ELR (cell line): ENCODE measurements at regions not wholly inside any gene's neighbourhood (a gene's known extent, or its start where the extent isn't known, plus 50 kb on each side); places are given as distances from the start of the nearest gene placed in this dataset.
A peak's percentile ranks its signal among the peaks of the same experiment; 100 is the strongest.
"Not testable (repeated sequence)": the region's sequence is repeated elsewhere in the genome, so short reads cannot be mapped to it uniquely, and the experiment has no call there.

Experiments
- DNase-seq: peaks from one replicate; pipeline ENCODE4 v3.0.0-alpha.2; 2015; ENCODE audit warnings: low read depth

DNA sequence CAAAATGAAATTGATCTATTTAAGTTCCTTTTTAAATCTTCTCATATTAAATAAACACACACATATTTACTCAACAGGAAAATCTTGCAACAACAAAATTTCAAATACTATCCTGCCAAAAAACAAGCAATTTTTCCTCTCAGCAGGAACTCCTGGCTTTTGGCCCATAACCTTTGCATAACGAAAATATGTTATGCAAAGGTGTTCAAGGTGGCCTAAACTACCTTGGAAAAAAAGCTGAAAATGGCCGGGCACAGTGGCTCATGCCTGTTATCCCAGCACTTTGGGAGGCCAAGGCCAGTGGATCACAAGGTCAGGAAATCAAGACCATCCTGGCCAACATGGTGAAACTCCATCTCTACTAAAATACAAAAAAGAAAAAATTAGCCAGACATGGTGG lies 424.3 kb upstream of the ZNF337 start:
- DNase-seq, result not testable (repeated sequence)

- DNase-seq, result not testable (repeated sequence)
Observed at GRCh38 chr20:26094498-26094897, 397.8 kb upstream of the ZNF337 start.

GRCh38 chr20:26091921-26092320 lies 395.3 kb upstream of the ZNF337 start:
- DNase-seq, result not testable (repeated sequence)

GRCh38 chr20:26086195-26086594 lies 389.5 kb upstream of the ZNF337 start:
- DNase-seq, result not testable (repeated sequence)

DNA sequence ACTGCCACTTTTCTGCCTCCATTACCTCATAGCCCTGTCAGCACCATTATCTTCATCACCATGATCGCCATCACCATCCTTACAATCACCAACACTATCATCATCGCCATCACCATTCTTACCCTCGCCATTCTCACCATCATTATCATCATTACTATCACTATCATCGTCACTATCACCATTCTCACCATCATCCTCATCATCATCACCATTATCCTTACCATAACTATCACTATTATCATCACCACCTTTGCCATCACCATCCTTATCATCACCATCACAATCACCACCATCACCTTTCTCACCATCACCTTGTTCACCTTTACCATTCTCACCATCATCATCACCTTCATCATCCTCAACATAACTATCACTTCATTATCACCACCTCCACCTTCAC lies 377.3 kb upstream of the ZNF337 start:
- not testable (repeated sequence) for DNase-seq

GRCh38 chr20:26059324-26059723 lies 362.7 kb upstream of the ZNF337 start:
- not testable (repeated sequence) for DNase-seq

DNA sequence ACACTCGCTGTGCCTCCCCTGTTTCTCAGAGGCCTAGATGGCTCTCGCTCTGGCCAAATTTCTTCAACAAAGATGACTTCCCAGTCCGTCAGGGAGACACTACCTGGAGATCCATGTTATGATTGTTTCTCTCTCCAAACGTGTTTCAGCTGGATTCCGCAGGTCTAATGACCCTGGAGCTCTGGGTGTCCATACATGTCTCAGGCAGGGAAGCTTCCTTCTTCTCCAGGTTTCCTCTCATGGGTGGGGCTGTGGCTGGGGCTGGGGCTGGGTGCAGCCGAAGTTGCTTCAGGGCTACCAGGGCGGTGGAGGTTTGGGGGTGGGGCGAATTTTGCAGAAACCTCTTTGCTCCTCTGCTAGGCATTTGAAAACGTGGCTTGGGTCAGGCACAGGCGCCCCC lies 361.8 kb upstream of the ZNF337 start:
- not testable (repeated sequence) for DNase-seq

DNA sequence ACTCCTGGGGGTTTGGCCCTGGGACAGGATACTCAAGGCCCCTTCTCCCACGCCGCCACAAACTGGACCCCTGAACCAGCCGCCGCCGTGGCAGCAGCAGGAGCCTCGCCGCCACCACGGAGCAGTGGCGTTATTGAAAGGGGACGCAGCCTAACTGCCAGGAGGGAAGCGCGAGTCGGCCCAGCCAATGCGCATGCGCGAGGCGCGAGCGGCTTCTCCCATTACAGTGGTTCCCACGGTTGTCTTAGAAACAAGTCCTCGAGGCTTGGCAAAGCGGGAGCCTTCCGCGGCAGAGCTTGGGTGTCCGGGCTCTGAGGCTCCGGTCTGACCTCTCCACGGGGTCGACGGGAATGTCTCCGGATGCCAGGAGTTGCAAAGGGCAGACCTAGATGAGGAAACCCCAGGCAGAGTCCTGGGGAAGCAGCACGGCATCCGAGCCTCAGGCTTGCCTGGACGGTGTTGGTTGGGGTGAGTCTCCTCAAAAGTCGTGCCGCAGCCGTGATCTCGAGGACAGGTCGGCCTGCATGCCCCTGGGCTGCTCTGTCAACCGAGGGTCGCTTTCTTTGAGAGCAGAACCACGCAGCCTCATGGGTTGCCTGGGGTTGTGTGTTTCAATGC lies 360.6 kb upstream of the ZNF337 start:
- DNase-seq, result not testable (repeated sequence)

DNA sequence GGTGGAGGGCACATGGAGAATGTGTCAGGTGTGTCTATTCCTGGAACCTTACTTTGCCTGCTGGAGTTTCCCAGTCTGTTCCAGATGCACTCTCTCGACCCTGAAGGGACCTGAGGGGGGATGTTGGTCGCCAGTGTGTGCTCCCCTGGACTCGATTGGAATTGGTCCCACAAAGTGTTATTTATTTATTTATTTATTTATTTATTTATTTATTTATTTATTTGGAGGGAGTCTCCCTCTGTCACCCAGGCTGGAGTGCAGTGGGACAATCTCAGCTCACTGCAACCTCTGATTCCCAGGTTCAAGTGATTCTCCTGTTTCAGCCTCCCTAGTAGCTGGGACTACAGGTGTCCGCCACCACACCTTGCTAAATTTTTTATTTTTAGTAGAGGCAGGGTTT lies 329.1 kb upstream of the ZNF337 start:
- not testable (repeated sequence) for DNase-seq

DNA sequence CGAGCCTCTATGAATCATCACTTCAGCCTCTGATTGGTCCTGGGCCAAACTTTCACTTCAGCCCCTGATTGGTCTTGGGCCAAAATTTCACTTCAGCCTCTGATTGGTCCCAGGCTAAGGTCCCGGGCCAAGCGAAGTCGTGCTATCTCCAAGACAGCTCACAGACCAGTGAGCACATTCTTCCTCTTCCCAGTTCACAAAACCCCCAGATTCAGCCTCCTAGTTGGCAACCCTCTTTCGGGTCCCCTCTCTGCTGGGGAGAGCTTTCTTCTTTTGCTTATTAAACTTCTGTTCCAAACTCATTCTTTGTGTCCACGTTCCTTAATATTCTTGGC lies 314.3 kb upstream of the ZNF337 start:
- DNase-seq, result not testable (repeated sequence)

DNA sequence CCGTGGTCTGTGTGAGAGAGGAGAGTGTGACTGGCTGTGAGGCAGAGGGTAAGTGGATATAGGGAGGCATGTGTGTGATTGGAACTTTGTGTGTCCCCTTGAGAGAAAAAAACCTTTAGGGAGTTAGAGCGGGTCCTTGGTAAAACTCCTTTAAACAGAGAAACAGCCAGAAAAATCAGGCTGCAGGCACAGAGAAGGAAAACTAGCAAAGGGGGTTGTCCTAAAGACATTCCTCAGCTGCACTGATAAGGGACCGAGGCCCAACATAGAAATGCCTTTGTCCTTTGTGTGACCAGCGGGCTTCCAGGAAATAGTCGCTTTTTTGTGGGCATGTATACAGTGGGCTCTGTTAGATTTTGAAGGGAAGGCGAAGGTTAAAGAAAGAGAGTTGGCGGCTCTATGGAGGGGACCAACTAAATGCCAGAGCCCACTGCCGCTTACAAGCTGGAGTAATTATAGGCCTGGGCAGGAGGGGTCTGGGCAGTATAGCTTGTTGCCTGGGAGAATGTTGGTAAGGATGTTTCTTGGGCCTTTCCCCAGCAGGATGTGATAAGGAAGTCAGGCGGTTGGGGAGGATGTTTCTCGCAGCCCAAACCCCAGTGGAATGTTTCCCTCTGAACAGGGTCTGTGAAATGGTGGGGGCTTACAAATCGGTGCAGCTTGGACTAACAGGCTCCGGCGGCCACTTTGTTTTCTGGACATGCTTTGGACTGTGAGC lies 313.7 kb upstream of the ZNF337 start:
- DNase-seq, result peak; percentile 35

- peak; percentile 93 for DNase-seq
Observed at GRCh38 chr20:26009402-26010223, 313.0 kb upstream of the ZNF337 start.

GRCh38 chr20:26008026-26008425 lies 311.4 kb upstream of the ZNF337 start:
- not testable (repeated sequence) for DNase-seq

GRCh38 chr20:26006164-26006563 lies 309.5 kb upstream of the ZNF337 start:
- DNase-seq, result not testable (repeated sequence)

DNA sequence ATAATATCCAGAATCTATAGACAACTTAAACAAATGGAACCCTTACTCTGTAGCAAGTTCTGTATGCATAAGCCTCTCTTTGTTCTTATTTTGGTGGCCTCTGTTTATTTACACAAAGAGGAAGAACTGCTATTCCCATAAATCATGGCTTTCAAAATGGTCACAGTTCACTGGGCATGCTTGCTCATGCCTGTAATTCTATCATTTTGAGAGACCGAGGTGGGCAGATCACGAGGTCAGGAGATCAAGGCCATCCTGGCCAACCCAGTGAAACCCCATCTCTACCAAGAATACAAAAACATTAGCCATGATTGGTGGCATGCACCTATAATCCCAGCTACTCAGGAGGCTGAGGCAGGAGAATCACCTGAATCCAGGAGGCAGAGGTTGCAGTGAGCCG lies 307.3 kb upstream of the ZNF337 start:
- not testable (repeated sequence) for DNase-seq

GRCh38 chr20:25997367-25998038 lies 300.9 kb upstream of the ZNF337 start:
- DNase-seq, result not testable (repeated sequence)

DNA sequence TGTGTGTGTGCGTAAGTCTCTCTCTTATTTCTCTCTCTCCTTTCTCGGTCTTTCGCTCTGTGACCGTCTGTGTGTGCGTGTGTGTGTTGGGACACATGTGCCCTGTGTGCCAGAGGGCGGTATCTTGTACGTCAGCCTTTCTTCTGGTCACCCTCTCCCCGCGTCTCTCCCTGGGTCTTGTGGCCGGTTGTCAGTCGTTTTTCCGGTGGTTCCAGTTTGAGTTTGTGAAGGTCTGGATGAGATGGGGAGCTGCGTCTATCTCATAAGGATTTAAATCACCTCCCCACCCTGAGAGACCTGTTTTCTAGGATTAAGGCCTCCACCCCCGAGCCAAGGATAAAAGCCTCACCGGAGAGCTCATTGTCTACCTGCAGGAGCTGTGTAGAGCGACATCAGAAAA lies 295.5 kb upstream of the ZNF337 start:
- no peak for DNase-seq

DNA sequence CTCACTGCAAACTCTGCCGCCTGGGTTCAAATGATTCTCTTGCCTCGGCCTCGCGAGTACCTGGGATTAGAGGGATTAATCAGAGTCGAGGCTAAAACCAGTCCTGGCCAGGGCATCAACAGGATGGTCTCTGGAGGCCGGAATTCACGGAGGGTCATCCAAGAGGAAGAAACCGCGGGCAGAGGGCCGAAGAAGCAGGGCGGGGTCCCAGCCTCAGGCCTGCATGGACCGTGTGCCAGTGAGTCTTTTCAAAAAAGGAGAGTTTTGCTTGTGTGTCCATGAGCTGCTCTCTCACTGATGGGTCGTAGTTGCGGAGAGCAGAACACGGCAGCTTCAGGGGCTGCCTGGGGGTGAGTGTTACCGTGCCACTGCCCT lies 295.1 kb upstream of the ZNF337 start:
- no peak for DNase-seq

GRCh38 chr20:25991051-25991755 lies 294.6 kb upstream of the ZNF337 start:
- no peak for DNase-seq

- not testable (repeated sequence) for DNase-seq
Observed at GRCh38 chr20:25989686-25990085, 293.0 kb upstream of the ZNF337 start.

GRCh38 chr20:25989196-25989595 lies 292.5 kb upstream of the ZNF337 start:
- DNase-seq, result no peak
